Spleen (tissue), 7 donors: ENCODE measurements at regions not wholly inside any gene's neighbourhood (a gene's known extent, or its start where the extent isn't known, plus 50 kb on each side); places are given as distances from the start of the nearest gene placed in this dataset.

Experiments used
- CTCF ChIP-seq, 11 experiments: fragments of 200-600 bp in 7 of 11; fragments of 450-650 bp in 4 of 11; sonication (generic) in 4 of 11; IDR thresholded peaks in 8 of 11; conservative IDR thresholded peaks in 3 of 11; 1 replicate in 7 of 11; 2 replicates in 4 of 11; pipeline versions ENCODE4 v1.4.0 to v1.8.0; 2016 to 2021; ENCODE audit warnings: antibody characterized with exemption in 11 of 11, inconsistent platforms in 4 of 11, mild to moderate bottlenecking in 1 of 11
- POLR2A ChIP-seq, 3 donors: fragments of 450-650 bp; IDR thresholded peaks; one replicate each; pipeline ENCODE4 v1.5.1; 2017; ENCODE audit warnings: antibody characterized with exemption in 3 of 3, mild to moderate bottlenecking in 1 of 3
- POLR2AphosphoS5 ChIP-seq, 3 donors: sonication (generic); formaldehyde crosslinking; IDR thresholded peaks; one replicate each; pipeline ENCODE4 v1.5.1; 2017; ENCODE audit warnings: antibody characterized with exemption in 3 of 3
- donor health status: DM: no; HTN: no; CAD: no; lungs with moderate emphysema.
- donor health status: DM: no; HTN: no; CAD: no.
- donor health status: DM: no; HTN: no; CAD: no.

GRCh38 chr17:52505601-52506000 lies 347.1 kb upstream of the CA10 start:
- no peak for TF ChIP-seq CTCF (IDR thresholded peaks at IDR 0.05 in 8 of 11, conservative IDR thresholded peaks at IDR 0.05 in 3 of 11)
- TF ChIP-seq POLR2A (IDR thresholded peaks at IDR 0.05), result no peak
- no peak for TF ChIP-seq POLR2AphosphoS5 (IDR thresholded peaks at IDR 0.05)
